Peyer's patch (tissue), 4 donors: ENCODE measurements at regions not wholly inside any gene's neighbourhood (a gene's known extent, or its start where the extent isn't known, plus 50 kb on each side); places are given as distances from the start of the nearest gene placed in this dataset.

Experiments used
- POLR2A ChIP-seq, 2 donors: fragments of 450-650 bp; IDR thresholded peaks; one replicate each; pipeline ENCODE4 v1.5.1; 2017; ENCODE audit warnings: antibody characterized with exemption in 2 of 2, mild to moderate bottlenecking in 2 of 2, moderate library complexity in 2 of 2
- TF ChIP-seq, protein P1 (sequence below), 6 experiments: fragments of 450-650 bp in 4 of 6; fragments of 200-600 bp in 2 of 6; sonication (generic) in 1 of 6; IDR thresholded peaks; one replicate each; pipeline ENCODE4 v1.5.1; 2017 to 2019; ENCODE audit warnings: antibody characterized with exemption in 6 of 6, mild to moderate bottlenecking in 3 of 6, moderate library complexity in 1 of 6

DNA sequence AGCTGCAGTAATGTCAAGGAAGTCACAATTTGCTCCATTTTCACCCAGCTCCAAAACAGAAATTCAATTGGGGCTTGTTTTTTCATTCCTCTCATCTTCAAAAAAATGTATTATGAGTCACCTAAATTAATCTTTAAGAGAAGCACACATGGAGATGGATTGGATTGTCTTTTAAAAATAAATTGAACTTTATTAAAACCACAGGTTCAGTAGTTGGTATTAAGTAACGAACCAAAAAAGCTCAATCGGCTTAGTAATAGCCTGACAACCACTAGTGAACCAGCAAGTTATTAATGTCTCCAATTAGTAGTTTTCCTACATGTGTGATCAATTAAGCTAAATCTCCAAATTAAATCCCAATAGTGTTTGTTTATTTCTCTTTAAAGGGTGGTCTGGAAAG, 283.5 kb upstream of the GIMD1 start:
- TF ChIP-seq, protein P1, sequence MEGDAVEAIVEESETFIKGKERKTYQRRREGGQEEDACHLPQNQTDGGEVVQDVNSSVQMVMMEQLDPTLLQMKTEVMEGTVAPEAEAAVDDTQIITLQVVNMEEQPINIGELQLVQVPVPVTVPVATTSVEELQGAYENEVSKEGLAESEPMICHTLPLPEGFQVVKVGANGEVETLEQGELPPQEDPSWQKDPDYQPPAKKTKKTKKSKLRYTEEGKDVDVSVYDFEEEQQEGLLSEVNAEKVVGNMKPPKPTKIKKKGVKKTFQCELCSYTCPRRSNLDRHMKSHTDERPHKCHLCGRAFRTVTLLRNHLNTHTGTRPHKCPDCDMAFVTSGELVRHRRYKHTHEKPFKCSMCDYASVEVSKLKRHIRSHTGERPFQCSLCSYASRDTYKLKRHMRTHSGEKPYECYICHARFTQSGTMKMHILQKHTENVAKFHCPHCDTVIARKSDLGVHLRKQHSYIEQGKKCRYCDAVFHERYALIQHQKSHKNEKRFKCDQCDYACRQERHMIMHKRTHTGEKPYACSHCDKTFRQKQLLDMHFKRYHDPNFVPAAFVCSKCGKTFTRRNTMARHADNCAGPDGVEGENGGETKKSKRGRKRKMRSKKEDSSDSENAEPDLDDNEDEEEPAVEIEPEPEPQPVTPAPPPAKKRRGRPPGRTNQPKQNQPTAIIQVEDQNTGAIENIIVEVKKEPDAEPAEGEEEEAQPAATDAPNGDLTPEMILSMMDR (IDR thresholded peaks at IDR 0.05): no peak
- no peak for TF ChIP-seq POLR2A (IDR thresholded peaks at IDR 0.05)
